ENCODE measurements at regions not wholly inside any gene's neighbourhood (a gene's known extent, or its start where the extent isn't known, plus 50 kb on each side); places are given as distances from the start of the nearest gene placed in this dataset.

- H3K27me3 Mint-ChIP-seq = no peaks in the 10 kb centered on the region
- no peaks in the 10 kb centered on the region for H3K4me1 Mint-ChIP-seq
- H3K27ac Mint-ChIP-seq = no peak overlapping the region
- DNase-seq = no peak
- intact Hi-C loops (cut with micrococcal nuclease) = no loop called here
- H3K4me3 Mint-ChIP-seq = no peak overlapping the region
- no peaks in the 10 kb centered on the region for H3K9me3 Mint-ChIP-seq
- no peaks in the 10 kb centered on the region for H3K36me3 Mint-ChIP-seq (ENCODE audit: low read depth)
Measured at GRCh38 chrY:7961811-7962210, 1050.3 kb upstream of the AMELY start.

GRCh38 chrY:7957773-7958172, 1046.2 kb upstream of the AMELY start:
- Mint-ChIP-seq H3K4me1 (no peaks in the 10 kb centered on the region), H3K36me3 (ENCODE audit: low read depth) (no peaks in the 10 kb centered on the region), H3K4me3 (no peak overlapping the region), H3K27ac (no peak overlapping the region), H3K27me3 (no peaks in the 10 kb centered on the region), H3K9me3 (no peaks in the 10 kb centered on the region)
- intact Hi-C loops (cut with micrococcal nuclease) = no loop called here
- DNase-seq = no peak

DNA sequence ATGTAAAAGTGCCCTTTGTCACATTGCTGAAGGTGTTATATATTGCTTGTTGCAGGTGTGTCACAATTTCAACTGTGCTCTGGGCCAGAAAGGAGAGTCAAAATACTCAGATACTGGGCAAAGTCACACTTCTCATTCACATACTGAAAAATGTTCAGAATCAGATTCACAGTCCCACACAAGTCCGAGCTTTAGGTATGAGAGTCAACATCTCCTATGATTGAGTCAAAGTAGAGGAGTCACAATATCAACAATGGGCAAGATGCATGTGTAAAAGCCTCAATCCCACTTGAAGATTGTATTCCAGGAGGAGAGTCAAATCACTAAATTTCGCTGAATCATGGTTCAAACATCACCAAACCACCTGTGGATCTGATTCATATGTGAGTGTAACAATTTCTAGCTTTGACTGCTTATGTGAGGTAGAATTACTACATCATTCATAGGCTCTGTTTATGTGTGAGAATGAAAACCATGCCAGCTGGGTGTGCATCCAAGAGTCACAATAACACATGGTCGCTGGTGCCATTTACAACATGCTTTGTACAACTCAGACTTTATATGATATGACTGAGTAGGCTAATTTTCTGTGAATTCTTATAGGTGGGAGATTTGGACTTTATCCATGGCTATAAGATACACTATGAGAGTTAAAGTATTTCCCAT, 1039.8 kb upstream of the AMELY start:
- Mint-ChIP-seq H3K27ac (no peak overlapping the region), H3K9me3 (no peaks in the 10 kb centered on the region), H3K36me3 (ENCODE audit: low read depth) (no peaks in the 10 kb centered on the region), H3K27me3 (no peaks in the 10 kb centered on the region), H3K4me1 (no peaks in the 10 kb centered on the region), H3K4me3 (no peak overlapping the region)
- no peak for DNase-seq
- intact Hi-C loops (cut with micrococcal nuclease) = no loop called here

GRCh38 chrY:7944135-7944534, 1032.6 kb upstream of the AMELY start:
- Mint-ChIP-seq H3K27ac (no peak overlapping the region), H3K27me3 (no peaks in the 10 kb centered on the region), H3K9me3 (no peaks in the 10 kb centered on the region), H3K4me1 (no peaks in the 10 kb centered on the region), H3K36me3 (ENCODE audit: low read depth) (no peaks in the 10 kb centered on the region), H3K4me3 (no peak overlapping the region)
- intact Hi-C loops (cut with micrococcal nuclease) = no loop called here
- DNase-seq = no peak

- H3K27ac Mint-ChIP-seq = no peak overlapping the region
- H3K27me3 Mint-ChIP-seq = no peaks in the 10 kb centered on the region
- H3K36me3 Mint-ChIP-seq (ENCODE audit: low read depth) = no peaks in the 10 kb centered on the region
- DNase-seq = no peak
- intact Hi-C loops (cut with micrococcal nuclease) = no loop called here
- no peaks in the 10 kb centered on the region for H3K4me1 Mint-ChIP-seq
- no peak overlapping the region for H3K4me3 Mint-ChIP-seq
- no peaks in the 10 kb centered on the region for H3K9me3 Mint-ChIP-seq
Measured at GRCh38 chrY:7942711-7943110, 1031.2 kb upstream of the AMELY start.

DNA sequence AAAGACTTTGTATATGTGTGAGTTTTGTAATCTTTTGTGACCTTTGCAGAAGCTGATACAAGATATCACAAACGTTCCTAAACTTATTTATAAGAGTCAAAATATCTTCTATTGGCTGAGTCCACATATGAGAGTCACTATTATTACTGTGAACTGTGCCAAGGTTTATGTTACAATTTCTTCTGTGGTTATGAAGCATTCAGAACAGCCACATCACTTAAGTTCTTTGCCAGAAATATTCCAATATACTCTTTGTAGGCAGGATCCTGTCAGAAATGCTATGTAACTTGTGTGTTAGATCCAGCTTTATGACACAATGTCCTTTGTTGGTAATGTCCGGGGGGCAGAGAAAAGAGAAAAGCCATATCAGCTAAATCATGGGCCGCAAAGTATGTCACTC, 1030.3 kb upstream of the AMELY start:
- Mint-ChIP-seq H3K27me3 (no peaks in the 10 kb centered on the region), H3K27ac (no peak overlapping the region), H3K4me3 (no peak overlapping the region), H3K36me3 (ENCODE audit: low read depth) (no peaks in the 10 kb centered on the region), H3K9me3 (no peaks in the 10 kb centered on the region), H3K4me1 (no peaks in the 10 kb centered on the region)
- no peak for DNase-seq
- intact Hi-C loops (cut with micrococcal nuclease) = no loop called here

- intact Hi-C loops (cut with micrococcal nuclease) = no loop called here
- no peak overlapping the region for H3K27ac Mint-ChIP-seq
- no peaks in the 10 kb centered on the region for H3K36me3 Mint-ChIP-seq (ENCODE audit: low read depth)
- H3K4me3 Mint-ChIP-seq = no peak overlapping the region
- no peaks in the 10 kb centered on the region for H3K27me3 Mint-ChIP-seq
- H3K9me3 Mint-ChIP-seq = no peaks in the 10 kb centered on the region
- no peaks in the 10 kb centered on the region for H3K4me1 Mint-ChIP-seq
- no peak for DNase-seq
Measured at GRCh38 chrY:7938982-7939718, 1027.6 kb upstream of the AMELY start.

DNA sequence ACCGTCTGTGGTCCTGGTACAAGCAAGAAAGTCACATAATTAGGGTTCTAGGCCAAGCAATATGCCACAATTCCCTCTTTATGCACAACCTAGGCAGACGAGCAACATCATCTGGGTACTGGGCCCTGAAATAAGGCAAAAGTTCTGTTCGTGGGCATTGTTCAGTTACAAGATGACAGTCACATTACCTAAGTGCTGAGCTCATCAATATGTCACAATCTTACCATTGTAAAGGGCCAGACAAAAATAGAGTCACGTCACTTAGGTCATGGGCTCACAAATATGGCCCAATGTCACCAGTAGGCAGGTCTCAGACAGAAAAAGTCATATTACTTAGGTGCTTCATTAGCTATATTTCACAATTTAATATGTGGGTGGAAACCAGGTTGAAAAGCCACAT, 1025.3 kb upstream of the AMELY start:
- H3K4me1 Mint-ChIP-seq = no peaks in the 10 kb centered on the region
- DNase-seq = no peak
- H3K36me3 Mint-ChIP-seq (ENCODE audit: low read depth) = no peaks in the 10 kb centered on the region

DNA sequence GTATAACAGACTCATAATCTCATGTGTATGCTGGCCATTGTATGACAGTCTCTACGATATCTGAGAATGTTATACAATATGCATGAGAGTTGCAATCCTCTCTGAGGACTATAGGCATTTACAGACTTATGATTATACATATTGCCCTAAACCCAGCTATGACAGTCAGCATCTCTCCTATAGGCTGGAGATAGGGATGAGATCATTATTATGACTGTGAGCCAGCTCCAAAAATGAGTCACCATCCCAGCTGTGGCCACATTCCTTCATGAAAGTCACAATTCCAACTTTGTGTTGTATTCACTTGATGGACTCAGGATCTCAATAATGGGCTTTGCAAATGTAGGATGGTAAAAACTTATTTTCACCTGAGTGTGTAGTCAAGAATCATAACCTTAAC, 1024.5 kb upstream of the AMELY start:
- no peak overlapping the region for H3K27ac Mint-ChIP-seq
- H3K36me3 Mint-ChIP-seq (ENCODE audit: low read depth) = no peaks in the 10 kb centered on the region
- no peak overlapping the region for H3K4me3 Mint-ChIP-seq
- no peaks in the 10 kb centered on the region for H3K4me1 Mint-ChIP-seq
- H3K27me3 Mint-ChIP-seq = no peaks in the 10 kb centered on the region
- no peaks in the 10 kb centered on the region for H3K9me3 Mint-ChIP-seq
- no peak for DNase-seq
- intact Hi-C loops (cut with micrococcal nuclease) = no loop called here

More for the DNA sequence above, 1025.3 kb upstream of the AMELY start:
- Mint-ChIP-seq H3K4me3 (no peak overlapping the region), H3K27ac (no peak overlapping the region), H3K9me3 (no peaks in the 10 kb centered on the region), H3K27me3 (no peaks in the 10 kb centered on the region)
- intact Hi-C loops (cut with micrococcal nuclease) = no loop called here

- intact Hi-C loops (cut with micrococcal nuclease) = no loop called here
- DNase-seq = no peak
- Mint-ChIP-seq H3K4me1 (no peaks in the 10 kb centered on the region), H3K27ac (no peak overlapping the region), H3K36me3 (ENCODE audit: low read depth) (no peaks in the 10 kb centered on the region), H3K4me3 (no peak overlapping the region), H3K9me3 (no peaks in the 10 kb centered on the region), H3K27me3 (no peaks in the 10 kb centered on the region)
Measured at GRCh38 chrY:7935606-7936005, 1024.1 kb upstream of the AMELY start.

- Mint-ChIP-seq H3K9me3 (no peaks in the 10 kb centered on the region), H3K27ac (no peak overlapping the region), H3K27me3 (no peaks in the 10 kb centered on the region), H3K36me3 (ENCODE audit: low read depth) (no peaks in the 10 kb centered on the region), H3K4me3 (no peak overlapping the region), H3K4me1 (no peaks in the 10 kb centered on the region)
- intact Hi-C loops (cut with micrococcal nuclease) = no loop called here
- DNase-seq = no peak
Measured at GRCh38 chrY:7932424-7932823, 1020.9 kb upstream of the AMELY start.

DNA sequence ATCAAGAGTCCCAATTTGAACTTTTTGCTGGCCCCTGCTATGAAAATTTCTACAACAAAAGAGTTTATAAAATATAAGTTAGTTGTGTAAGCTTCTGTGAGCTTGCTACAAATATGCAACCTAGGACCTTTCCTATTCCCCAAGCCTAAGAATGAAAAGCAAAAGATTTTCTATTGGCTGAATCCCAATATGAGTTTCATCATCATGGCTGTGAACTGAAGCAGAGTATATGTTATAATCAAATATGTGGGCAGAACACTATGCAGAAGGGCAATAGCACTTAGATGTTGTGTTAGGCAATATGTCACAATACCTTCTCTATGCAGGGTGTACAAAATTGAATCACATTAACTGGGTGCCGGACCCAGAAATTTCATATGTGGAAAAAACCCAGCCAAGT, 1018.3 kb upstream of the AMELY start:
- intact Hi-C loops (cut with micrococcal nuclease) = no loop called here
- Mint-ChIP-seq H3K4me3 (no peak overlapping the region), H3K4me1 (no peaks in the 10 kb centered on the region), H3K9me3 (no peaks in the 10 kb centered on the region), H3K27ac (no peak overlapping the region), H3K27me3 (no peaks in the 10 kb centered on the region), H3K36me3 (ENCODE audit: low read depth) (no peaks in the 10 kb centered on the region)
- DNase-seq = no peak

DNA sequence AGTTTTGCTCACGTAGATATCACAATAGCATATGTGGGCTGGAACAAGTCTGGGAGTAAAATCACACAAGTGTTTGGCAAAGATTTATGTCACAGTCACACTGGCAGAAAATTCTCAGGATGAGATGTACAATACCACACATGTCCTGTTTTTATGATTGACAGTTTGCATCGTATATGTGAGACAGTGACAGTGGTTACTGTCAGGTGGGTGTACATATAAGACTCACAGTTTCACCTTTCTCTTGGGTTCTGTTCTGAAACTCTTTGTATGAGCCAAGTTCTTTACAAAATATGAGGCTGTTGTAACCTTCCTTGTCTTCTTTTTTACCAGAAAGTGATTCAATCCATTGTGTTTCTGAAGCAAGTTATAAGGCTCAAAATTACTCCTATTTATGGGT, 1012.5 kb upstream of the AMELY start:
- intact Hi-C loops (cut with micrococcal nuclease) = no loop called here
- H3K27ac Mint-ChIP-seq = no peak overlapping the region
- no peaks in the 10 kb centered on the region for H3K27me3 Mint-ChIP-seq
- no peak overlapping the region for H3K4me3 Mint-ChIP-seq
- no peaks in the 10 kb centered on the region for H3K4me1 Mint-ChIP-seq
- DNase-seq = no peak
- no peaks in the 10 kb centered on the region for H3K36me3 Mint-ChIP-seq (ENCODE audit: low read depth)
- H3K9me3 Mint-ChIP-seq = no peaks in the 10 kb centered on the region

DNA sequence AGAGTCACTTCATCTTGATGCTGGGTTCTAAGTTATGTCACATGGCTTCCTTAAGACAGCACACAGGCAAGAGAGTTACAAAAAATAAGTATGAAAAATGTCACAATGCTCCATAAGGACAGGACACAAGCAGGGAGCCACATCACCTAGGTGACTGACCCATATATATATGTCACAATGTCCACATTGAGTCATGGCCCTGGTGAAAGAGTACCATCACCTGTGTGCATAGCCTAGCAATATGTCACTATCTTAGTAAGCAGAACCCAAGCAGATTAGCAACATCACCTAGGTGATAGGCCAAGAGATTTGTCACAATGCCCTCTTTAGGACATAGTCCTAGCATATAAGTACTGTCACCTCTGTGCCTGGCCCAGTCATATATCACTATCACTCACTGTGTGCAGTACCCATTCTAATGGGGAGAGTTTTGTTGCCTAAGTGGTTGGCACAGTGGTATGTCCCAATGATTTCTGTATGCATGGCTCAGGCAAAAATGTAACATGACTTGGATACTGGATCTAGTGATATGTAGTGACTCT, 1012.0 kb upstream of the AMELY start:
- H3K27ac Mint-ChIP-seq = no peak overlapping the region
- intact Hi-C loops (cut with micrococcal nuclease) = no loop called here
- no peaks in the 10 kb centered on the region for H3K4me1 Mint-ChIP-seq
- no peak for DNase-seq
- H3K4me3 Mint-ChIP-seq = no peak overlapping the region
- H3K9me3 Mint-ChIP-seq = no peaks in the 10 kb centered on the region
- H3K36me3 Mint-ChIP-seq (ENCODE audit: low read depth) = no peaks in the 10 kb centered on the region
- H3K27me3 Mint-ChIP-seq = no peaks in the 10 kb centered on the region

GRCh38 chrY:7920382-7920781, 1008.8 kb upstream of the AMELY start:
- Mint-ChIP-seq H3K4me1 (no peaks in the 10 kb centered on the region), H3K4me3 (no peak overlapping the region), H3K36me3 (ENCODE audit: low read depth) (no peaks in the 10 kb centered on the region), H3K9me3 (no peaks in the 10 kb centered on the region), H3K27ac (no peak overlapping the region), H3K27me3 (no peaks in the 10 kb centered on the region)
- DNase-seq = no peak
- intact Hi-C loops (cut with micrococcal nuclease) = no loop called here
